Ecto neural progenitor cell (in vitro differentiated cells): ENCODE measurements at regions not wholly inside any gene's neighbourhood (a gene's known extent, or its start where the extent isn't known, plus 50 kb on each side); places are given as distances from the start of the nearest gene placed in this dataset.

Experiments
- DNase-seq: peaks from one replicate; pipeline ENCODE4 v3.0.0-alpha.2; 2018; ENCODE audit warnings: low spot score

DNA sequence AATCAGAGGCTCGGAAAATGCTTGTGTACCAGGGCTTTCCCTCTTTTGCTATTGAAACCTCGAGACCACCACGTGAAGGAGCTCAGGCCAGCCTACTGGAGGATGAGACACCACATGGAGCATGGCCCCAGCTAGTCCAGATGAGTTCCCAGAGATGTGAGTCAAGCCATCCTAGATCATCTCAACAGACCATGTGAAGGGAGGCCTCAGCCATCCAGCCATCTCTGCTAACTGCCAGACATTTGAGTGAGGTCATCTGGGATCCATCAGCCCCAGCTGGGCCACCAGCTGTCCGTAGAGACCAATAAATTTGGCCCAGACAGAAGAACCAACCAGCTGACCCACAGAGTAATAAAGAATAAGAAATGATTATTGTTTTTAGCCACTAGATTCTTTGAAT, 62.8 kb upstream of the PROK2 start:
- DNase-seq = no peak

DNA sequence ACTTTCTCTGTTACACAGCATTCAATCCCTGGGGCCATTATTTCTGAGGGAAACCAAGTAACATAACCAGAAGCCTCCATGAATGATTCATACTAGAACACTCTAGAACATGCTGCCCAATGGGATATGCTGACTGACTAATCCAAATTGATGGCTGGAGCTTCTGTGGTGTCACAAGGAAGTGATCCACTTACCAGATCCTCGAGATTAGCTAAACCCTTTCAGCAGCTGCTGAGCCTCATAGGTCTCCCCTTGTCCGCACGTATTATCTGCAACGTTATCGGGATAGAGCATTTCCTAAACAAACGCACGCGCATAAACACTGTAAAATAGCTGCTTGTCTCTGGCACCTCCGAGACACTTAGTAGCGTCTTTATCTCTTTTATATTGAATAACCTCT, 61.2 kb upstream of the PROK2 start:
- no peak for DNase-seq

DNA sequence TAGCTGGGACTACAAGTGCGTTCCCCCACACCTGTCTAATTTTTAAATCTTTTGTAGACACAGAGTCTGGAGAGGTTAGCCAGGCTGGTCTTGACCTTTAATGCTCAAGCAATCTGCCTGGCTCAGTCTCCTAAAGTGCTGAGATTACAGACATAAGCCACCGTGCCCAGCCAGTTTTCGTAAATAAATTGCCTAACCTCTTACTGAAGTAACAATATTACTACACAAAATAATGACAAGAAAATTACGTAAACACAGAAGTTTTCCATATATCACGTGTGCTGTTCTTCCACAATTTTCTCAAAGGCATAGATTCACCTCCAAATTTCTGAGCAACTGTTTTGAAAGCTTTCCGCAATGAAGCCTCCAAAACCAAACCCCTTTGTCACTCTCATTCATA, 58.1 kb upstream of the PROK2 start:
- DNase-seq = no peak

DNA sequence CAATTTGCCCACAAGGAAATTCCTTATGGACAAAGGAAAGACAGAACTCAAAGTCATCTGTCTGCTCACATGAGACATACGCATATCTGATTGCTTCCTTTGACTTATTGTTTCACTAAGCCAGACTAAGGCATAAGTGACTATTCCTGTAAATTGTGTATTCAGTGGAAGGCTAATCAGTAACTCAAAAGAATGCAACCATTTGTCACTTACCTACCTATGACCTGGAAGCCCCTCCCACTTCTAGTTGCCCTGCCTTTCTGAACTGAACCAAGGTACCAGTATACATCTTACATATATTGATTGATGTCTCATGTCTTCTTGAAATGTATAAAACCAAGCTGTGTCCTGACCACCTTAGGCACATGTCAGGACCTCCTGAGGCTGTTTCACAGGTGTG, 53.5 kb upstream of the PROK2 start:
- no peak for DNase-seq
